K562 (cell line): ENCODE measurements at regions not wholly inside any gene's neighbourhood (a gene's known extent, or its start where the extent isn't known, plus 50 kb on each side); places are given as distances from the start of the nearest gene placed in this dataset.

ENCODE experiments used
- ATAC-seq: fragments of 200-7000 bp; cut with Tn5 transposase; 3 replicates; pipeline ENCODE4 v1.9.1; 2020; ENCODE audit warnings: moderate library complexity
- BruUV-seq: library from RNA; stranded (reverse); fragments of 400-500 nt; replicated peaks from 2 replicates; lab custom pipeline; 2021; lab: Mats Ljungman, UMichigan
- CTCF ChIA-PET: fragments of 300-600 bp; formaldehyde crosslinking; extraction: SDS; loops from one replicate; lab custom pipeline; 2021; ENCODE audit warnings: low intra/inter-chr PET ratio; lab: Yijun Ruan, JAX
- POLR2A ChIA-PET: fragments of 300-600, 350-650 bp; sonication (Branson Sonifier 250); formaldehyde crosslinking; extraction: SDS; loops from one replicate; lab custom pipeline; 2021; ENCODE audit warnings: antibody characterized with exemption, inconsistent platforms; lab: Yijun Ruan, JAX
- DNase-seq, 4 experiments: peaks; one replicate each; pipeline versions ENCODE4 v3.0.0 to v3.0.0-alpha.2; 2011 to 2018; ENCODE audit warnings: low spot score in 3 of 4, mixed read lengths in 3 of 4; ENCODE audit errors: extremely low read depth in 1 of 4
- FAIRE-seq: peaks from 2 replicates; lab custom pipeline; 2011; peaks lifted over from hg19 to GRCh38; lab: Jason Lieb, UNC
- H2AFZ ChIP-seq: 2 replicates; pipeline ENCODE4 v1.6.0; 2011; ENCODE audit warnings: low read depth, low read length, control low read depth, inconsistent platforms
- H3K27ac ChIP-seq: fragments of 200-600 bp; 3 replicates; pipeline ENCODE4 v1.8.0; 2011; ENCODE audit warnings: low read depth, mild to moderate bottlenecking, control low read depth, inconsistent platforms, low read length, moderate library complexity, mixed read lengths; ENCODE audit errors: extremely low read depth
- H3K27me3 ChIP-seq, 2 experiments: fragments of 300-600 bp in 1 of 2; 2 replicates in 1 of 2; 3 replicates in 1 of 2; pipeline versions ENCODE4 v1.6.0 to v1.8.0; 2011; ENCODE audit warnings: inconsistent platforms in 2 of 2, low read length in 2 of 2, mild to moderate bottlenecking in 1 of 2, mixed read lengths in 1 of 2, moderate library complexity in 1 of 2; ENCODE audit not compliant: control insufficient read depth in 2 of 2, insufficient read depth in 2 of 2
- H3K36me3 ChIP-seq: fragments of 300-600 bp; 3 replicates; pipeline ENCODE4 v1.8.0; 2011; ENCODE audit warnings: mild to moderate bottlenecking, low read length, inconsistent platforms; ENCODE audit not compliant: control insufficient read depth, insufficient read depth
- H3K4me1 ChIP-seq, 2 experiments: fragments of 200-600 bp in 1 of 2; replicated peaks in 1 of 2; 2 replicates in 1 of 2; 3 replicates in 1 of 2; pipeline versions ENCODE4 v1.5.1 to v1.8.0; 2011; ENCODE audit warnings: inconsistent platforms in 2 of 2, low read length in 2 of 2, mild to moderate bottlenecking in 1 of 2, mixed read lengths in 1 of 2, moderate library complexity in 1 of 2; ENCODE audit not compliant: control insufficient read depth in 2 of 2, insufficient read depth in 2 of 2
- H3K4me2 ChIP-seq: 2 replicates; pipeline ENCODE4 v1.6.1; 2011; ENCODE audit warnings: low read length, control low read depth, inconsistent platforms, mixed read lengths; ENCODE audit not compliant: insufficient read depth
- H3K4me3 ChIP-seq: fragments of 200-600 bp; sonication (generic), shearing (Covaris generic); 2 replicates; pipeline ENCODE4 v1.5.1; 2016; ENCODE audit warnings: control low read depth, inconsistent platforms
- H3K79me2 ChIP-seq: fragments of 200-600 bp; 3 replicates; pipeline ENCODE4 v1.8.0; 2011; ENCODE audit warnings: low read length, inconsistent platforms; ENCODE audit not compliant: control insufficient read depth, insufficient read depth
- H3K9ac ChIP-seq, 2 experiments: 2 replicates each; pipeline versions ENCODE4 v1.6.0 to v1.6.1; 2011; ENCODE audit warnings: low read depth in 2 of 2, low read length in 2 of 2, control low read depth in 1 of 2, inconsistent platforms in 1 of 2, mild to moderate bottlenecking in 1 of 2, mixed read lengths in 1 of 2; ENCODE audit not compliant: insufficient read depth in 1 of 2
- H3K9me1 ChIP-seq: one replicate; pipeline ENCODE4 v1.6.0; 2011; ENCODE audit warnings: inconsistent platforms, mild to moderate bottlenecking, low read length, moderate library complexity; ENCODE audit not compliant: control insufficient read depth, insufficient read depth
- H3K9me3 ChIP-seq: replicated peaks from 2 replicates; pipeline ENCODE4 v1.5.1; 2011; ENCODE audit warnings: low read depth, low read length, inconsistent platforms; ENCODE audit not compliant: control insufficient read depth, insufficient read depth
- H4K20me1 ChIP-seq: replicated peaks from 2 replicates; pipeline ENCODE4 v1.6.1; 2011; ENCODE audit warnings: low read length, inconsistent platforms, mixed read lengths; ENCODE audit not compliant: control insufficient read depth, insufficient read depth
- GTF3C2 ChIP-seq: IDR thresholded peaks from 3 replicates; pipeline ENCODE4 v1.6.1; 2011; ENCODE audit warnings: borderline replicate concordance, mild to moderate bottlenecking, moderate library complexity; ENCODE audit not compliant: insufficient read length; ENCODE audit errors: extremely low read depth
- HMBOX1 ChIP-seq: sonication (generic); IDR thresholded peaks from 2 replicates; pipeline ENCODE4 v1.6.1; 2016
- POLR3G ChIP-seq: IDR thresholded peaks from 2 replicates; pipeline ENCODE4 v1.6.1; 2011; ENCODE audit not compliant: insufficient read length, insufficient replicate concordance; ENCODE audit errors: extremely low read depth
- SPI1 ChIP-seq: IDR thresholded peaks from 2 replicates; pipeline ENCODE4 v1.6.1; 2011; ENCODE audit warnings: low read depth, low read length, control low read depth, borderline replicate concordance
- TAF1 ChIP-seq: IDR thresholded peaks from 2 replicates; pipeline ENCODE4 v1.6.1; 2011; ENCODE audit warnings: mild to moderate bottlenecking, low read length, moderate library complexity; ENCODE audit not compliant: insufficient read depth, control insufficient read depth, severe bottlenecking; ENCODE audit errors: extremely low read depth
- XRCC5 ChIP-seq: fragments of 200-400 bp; formaldehyde crosslinking; IDR thresholded peaks from 2 replicates; pipeline ENCODE4 v1.6.1; 2017; ENCODE audit warnings: low read depth, mild to moderate bottlenecking, low read length
- ZNF780A ChIP-seq: fragments of 250-450 bp; sonication (Bioruptor Pico); IDR thresholded peaks from 2 replicates; pipeline ENCODE4 v1.5.0; 2021; ENCODE audit warnings: mild to moderate bottlenecking
- whole genome bisulfite sequencing: fragments of 100-300 bp; shearing (Covaris generic); methylation state at CpG from one replicate; pipeline ENCODE4 v1.1.6; 2016; ENCODE audit warnings: low coverage, mixed read lengths; ENCODE audit not compliant: insufficient coverage; ENCODE audit errors: missing lambda C conversion rate; 5-methylcytosine and 5-hydroxymethylcytosine counted together
- in situ Hi-C: fragments of 300-500 bp; cut with MboI; formaldehyde crosslinking; loops from 4 replicates; pipeline ENCODE4 v1.15.0; 2018; ENCODE audit warnings: inconsistent platforms, mixed read lengths
- intact Hi-C: fragments of 100-400 bp; cut with micrococcal nuclease; formaldehyde crosslinking; loops from 2 replicates; pipeline ENCODE4 v1.14.2; 2022

- CTCF ChIA-PET, result no interaction called here
- intact Hi-C loops (no loop called here), in situ Hi-C loops (no loop called here)
- ATAC-seq, result no peak
- no peak for DNase-seq
- no peaks in the 10 kb centered on the region for H3K79me2 ChIP-seq
- no peaks in the 10 kb centered on the region for H3K9me3 ChIP-seq
- H3K9me1 ChIP-seq, result no peaks in the 10 kb centered on the region
- peaks cover 3 to 11% of the 10 kb centered on the region in 2 experiments; a peak in 4 of 5 replicates for H3K4me1 ChIP-seq
- no peak overlapping the region for H3K9ac ChIP-seq
- BruUV-seq, result no TSS peak
- H4K20me1 ChIP-seq, result 0 out of 2 replicates have a peak, but pooled peaks cover 3% of the 10 kb centered on the region
- POLR2A ChIA-PET, result interaction anchor here (0.6 to 0.9 kb wide), 2 partner anchors 9 to 477 kb away, joined by 3 to 5 read pairs; no protein-coding TSS in a partner anchor
- peaks cover 67 to 68% of the 10 kb centered on the region in 2 experiments for H3K27me3 ChIP-seq
- no peak overlapping the region for H2AFZ ChIP-seq
- H3K27ac ChIP-seq, result no peak overlapping the region
- no peaks in the 10 kb centered on the region for H3K36me3 ChIP-seq
- FAIRE-seq, result no peak
- 4% methylated on average over 17 of the region's 20 CpGs for WGBS
- no peak overlapping the region for H3K4me2 ChIP-seq
- no peak for TF ChIP-seq TAF1
- TF ChIP-seq SPI1, result 0 out of 2 replicates have a peak, but pooled peaks have one; percentile 34
- H3K4me3 ChIP-seq, result no peak overlapping the region
Observed at GRCh38 chr6:225121-225721, 67.1 kb upstream of the DUSP22 start.

GRCh38 chr6:225907-226306 lies 66.4 kb upstream of the DUSP22 start:
- BruUV-seq, result no TSS peak
- POLR2A ChIA-PET, result interaction anchor here (0.6 to 0.9 kb wide), 2 partner anchors 8 to 476 kb away, joined by 3 to 5 read pairs; no protein-coding TSS in a partner anchor
- Histone ChIP-seq H3K9ac (no peak overlapping the region; a peak in 1 of 4 replicates), H3K79me2 (no peaks in the 10 kb centered on the region), H3K4me2 (no peak overlapping the region), H3K4me1 (peaks cover 0 to 11% of the 10 kb centered on the region in 2 experiments; a peak in 2 of 5 replicates), H3K4me3 (no peak overlapping the region), H3K9me3 (no peaks in the 10 kb centered on the region), H3K27ac (no peak overlapping the region), H3K9me1 (no peaks in the 10 kb centered on the region), H3K27me3 (peaks cover 68% of the 10 kb centered on the region in 2 experiments), H4K20me1 (0 out of 2 replicates have a peak, but pooled peaks cover 3% of the 10 kb centered on the region), H2AFZ (no peak overlapping the region)
- DNase-seq (no peak), ATAC-seq (no peak), FAIRE-seq (no peak)
- intact Hi-C loops, result no loop called here
- 6% methylated on average over 17 of the region's 17 CpGs for WGBS
- in situ Hi-C loops, result no loop called here
- CTCF ChIA-PET, result no interaction called here
- TF ChIP-seq XRCC5, result no peak
- TF ChIP-seq ZNF780A (CRISPR knock-in tag), result no peak
- TF ChIP-seq HMBOX1, result no peak
- no peak for TF ChIP-seq GTF3C2
- no peak for TF ChIP-seq POLR3G
- TF ChIP-seq, all 486 proteins: peak for 0
- H3K36me3 ChIP-seq, result no peaks in the 10 kb centered on the region
